ENCODE measurements at regions not wholly inside any gene's neighbourhood (a gene's known extent, or its start where the extent isn't known, plus 50 kb on each side); places are given as distances from the start of the nearest gene placed in this dataset.
"Not testable (repeated sequence)": the region's sequence is repeated elsewhere in the genome, so short reads cannot be mapped to it uniquely, and the experiment has no call there.

DNA sequence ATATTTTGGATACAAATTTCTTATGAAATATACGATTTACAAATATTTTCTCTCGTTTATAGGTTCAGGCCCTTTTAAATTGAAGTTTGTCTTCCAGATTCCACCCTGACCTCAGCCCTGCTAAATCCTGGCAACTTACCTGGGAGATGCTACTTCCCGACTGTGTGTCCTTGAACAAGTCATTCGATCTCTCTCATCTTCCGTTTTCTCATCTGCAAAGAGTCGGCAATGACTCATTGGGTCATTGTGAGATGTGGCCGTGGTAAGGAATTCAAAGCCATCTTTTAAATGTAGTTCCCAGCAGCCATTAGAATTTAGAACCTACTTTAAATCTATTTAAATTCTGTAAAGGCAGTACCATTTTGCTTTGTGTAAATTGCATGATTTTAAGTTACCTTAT lies 72.5 kb downstream of the LHX2 start:
- no peak for DNase-seq

DNA sequence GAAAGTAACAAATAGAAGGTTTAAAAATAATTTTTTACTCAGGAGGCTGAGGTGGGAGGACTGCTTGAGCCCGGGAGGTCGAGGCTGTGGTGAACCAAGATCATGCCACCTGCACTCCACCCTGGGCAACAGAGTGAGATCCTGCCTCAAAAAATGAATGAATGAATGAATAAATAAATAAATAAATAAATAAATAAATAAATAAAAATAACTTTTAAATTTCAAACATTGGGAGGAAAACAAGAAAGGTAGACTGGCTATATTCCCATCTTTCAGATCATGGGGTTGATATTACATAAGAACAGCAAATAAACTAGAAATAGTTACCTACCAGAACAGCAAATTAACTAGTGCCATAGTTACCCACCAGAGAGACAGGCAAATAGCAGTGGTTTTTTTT lies 75.7 kb downstream of the LHX2 start:
- no peak for DNase-seq

DNA sequence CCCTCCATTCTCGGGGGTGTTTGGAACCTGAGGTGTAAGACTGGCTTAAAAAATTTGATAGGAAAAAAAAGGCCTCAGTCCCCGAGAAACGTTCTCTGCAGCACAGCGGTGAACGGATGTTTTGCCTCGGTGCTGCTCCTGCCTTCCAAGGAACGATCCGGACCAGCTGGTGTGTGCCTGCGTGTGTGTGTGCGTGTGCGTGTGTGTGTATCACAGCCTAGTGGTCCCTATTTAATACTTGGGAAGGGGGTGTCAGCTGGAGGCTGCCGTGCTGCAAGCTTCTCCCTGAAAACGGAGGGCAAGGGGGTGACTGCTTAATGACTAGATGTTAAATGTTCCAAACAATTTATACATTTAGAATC lies 76.9 kb downstream of the LHX2 start:
- peak in 1 of 51 donors; percentile 46 for DNase-seq

DNA sequence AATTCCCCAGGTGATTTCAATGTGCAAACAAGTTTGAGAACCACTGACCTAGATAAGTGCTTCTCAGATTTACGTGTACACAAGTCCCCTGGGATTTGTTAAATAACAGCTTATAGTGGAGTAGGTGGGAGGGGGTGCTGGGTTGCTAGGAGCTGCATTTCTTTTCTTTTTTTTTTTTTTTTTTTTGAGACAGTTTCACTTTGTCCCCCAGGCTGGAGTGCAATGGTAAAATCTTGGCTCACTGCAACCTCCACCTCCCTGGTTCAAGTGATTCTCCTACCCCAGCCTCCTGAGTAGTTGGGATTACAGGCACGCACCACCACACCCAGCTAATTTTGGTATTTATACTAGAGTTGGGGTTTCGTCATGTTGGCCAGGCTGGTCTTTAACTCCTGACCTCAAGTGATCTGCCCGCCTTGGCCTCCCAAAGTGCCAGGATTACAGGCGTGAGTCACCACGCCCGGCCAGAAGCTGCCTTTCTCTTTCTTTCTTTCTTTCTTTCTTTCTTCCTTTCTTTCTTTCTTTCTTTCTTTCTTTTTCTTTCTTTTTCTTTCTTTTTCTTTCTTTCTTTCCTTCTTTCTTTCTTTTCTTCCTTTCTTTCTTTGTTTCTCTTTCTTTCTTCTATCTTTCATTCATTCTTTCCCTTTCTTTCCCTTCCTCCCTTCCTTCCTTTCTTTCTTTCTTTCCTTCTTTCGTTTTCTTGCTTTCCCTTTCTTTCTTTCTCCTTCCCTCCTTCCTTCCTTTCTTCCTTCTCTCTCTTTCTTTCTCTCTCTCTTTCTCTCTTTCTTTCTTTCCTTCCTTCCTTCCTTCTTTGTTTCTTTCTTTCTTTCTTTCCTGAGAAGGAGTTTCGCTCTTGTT lies 78.3 kb downstream of the LHX2 start:
- DNase-seq, result not testable (repeated sequence)

DNA sequence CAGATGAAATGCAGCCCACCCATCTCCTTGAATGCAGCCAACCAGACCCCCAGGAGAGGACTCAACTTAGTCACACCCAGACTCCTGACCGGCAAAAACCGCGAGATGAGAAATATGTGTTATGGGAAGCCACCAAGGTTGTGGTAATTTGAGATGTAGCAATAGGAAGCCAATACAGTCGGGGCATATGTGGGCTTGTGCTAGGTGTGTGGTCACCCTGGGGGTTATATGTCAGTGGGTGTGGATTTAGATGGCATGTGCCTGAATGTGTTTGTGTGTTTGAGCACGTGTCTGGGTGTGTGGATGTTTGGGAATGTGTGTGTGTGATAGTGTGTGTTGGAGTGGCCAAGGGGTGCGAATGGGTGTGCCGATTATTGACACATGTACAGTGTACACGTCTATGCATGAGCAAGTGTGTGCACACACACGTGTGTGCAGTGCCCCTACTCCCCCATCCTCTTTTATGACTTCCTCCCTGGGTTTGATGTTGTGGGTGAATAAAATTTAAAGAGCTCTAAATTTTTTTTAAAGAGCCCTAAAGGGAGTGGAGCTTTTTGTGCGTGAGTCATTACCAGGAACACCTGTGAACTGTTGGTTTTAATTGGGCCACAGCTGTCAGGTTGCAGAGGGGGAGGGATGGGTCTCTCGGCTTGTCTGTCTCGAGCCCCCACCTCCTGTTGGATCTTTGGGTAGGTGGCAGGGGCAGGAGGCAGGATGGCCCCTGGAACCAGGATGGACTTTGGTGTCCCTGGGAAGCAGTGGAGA lies 86.8 kb downstream of the LHX2 start:
- DNase-seq, result no peak

DNA sequence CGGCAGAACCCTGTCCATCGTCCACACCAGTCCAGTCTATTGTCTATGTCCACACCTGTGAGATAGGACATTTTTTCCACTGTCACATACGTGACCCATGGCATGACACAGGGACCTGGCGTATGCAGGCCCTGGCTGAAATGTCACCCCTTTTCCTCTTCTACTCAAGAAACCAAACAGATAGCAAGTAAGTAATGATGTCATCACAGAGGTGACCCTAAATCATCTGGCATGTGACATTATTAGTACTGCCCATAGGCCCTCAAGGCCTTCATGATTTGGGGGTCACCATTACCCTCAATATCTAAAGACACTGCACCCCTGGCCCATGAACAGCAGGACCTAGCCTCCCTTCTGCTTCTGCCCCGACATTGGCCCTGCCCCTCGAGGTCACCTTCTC lies 88.3 kb downstream of the LHX2 start:
- no peak for DNase-seq

DNA sequence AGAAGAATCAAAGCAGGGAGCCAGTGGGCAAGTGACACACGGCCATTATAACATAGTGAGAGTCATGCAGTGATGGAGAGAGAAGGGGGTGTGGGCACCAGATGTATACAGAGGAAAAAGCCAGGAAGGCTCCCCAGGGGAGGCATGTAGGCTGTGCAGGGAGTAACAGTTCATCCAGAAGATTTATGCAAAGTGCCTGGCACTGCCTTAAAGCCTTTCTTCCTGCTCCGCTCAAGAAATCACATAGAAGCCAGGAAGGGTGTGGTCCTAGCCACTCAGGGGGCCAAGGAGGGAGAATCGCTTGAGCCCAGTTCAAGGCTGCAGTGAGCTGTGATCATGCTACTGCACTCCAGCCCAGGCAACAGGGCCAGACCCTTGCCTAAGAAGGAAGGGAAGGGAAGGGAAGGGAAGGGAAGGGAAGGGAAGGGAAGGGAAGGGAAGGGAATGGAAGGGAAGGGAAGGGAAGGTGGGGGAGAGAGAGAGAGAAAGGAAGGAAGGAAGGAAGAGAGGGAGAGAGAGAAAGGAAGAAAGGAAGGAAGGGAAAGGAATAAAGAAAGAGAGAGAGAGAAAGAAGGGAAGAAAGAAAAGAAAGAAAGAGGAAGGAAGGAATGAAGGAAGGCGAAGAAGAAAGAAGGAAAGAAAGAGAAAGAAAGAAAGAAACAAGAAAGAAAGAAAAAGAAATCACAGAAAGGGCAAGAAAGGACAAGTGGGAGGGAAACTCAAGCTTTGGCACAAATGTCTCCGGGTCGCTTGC lies 89.8 kb downstream of the LHX2 start:
- DNase-seq, result no peak

DNA sequence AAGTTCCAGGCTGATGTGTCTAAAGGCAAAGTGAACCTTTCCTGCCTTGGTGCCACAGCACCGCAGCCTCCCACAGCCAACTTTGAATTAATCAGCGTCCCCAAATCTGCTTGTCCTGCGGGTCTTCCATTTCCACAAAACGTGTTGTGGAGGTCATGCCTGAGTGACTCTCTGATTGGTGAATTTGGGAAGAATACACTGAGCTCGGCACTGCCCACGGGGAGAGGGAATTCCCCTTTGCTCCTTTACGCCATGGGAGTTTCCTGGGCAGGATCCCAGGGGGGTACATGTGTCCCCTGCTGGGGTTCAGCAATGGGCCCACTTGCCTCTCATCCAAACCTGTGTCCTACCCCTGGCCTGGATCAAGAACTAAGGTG lies 90.4 kb downstream of the LHX2 start:
- DNase-seq, result no peak

DNA sequence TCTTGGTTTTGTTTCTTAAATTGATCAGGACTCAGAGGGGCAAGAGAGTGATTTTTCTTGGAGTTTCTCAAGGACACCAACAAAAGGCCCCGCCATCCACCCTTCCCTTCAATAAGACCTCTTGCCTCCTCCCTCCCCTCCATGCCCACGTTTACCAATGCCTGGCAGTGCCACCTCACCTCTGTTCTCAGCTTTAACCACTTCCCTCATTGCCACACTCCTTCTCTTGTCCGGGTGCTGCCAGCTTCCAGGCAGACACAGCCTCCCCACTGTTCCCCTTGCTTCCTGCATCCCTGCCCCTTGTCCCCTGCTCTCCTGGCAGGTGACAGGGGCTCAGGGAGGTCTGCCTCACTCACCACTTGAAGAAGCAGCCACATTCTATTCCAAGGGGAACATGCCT lies 90.8 kb downstream of the LHX2 start:
- DNase-seq, result no peak

DNA sequence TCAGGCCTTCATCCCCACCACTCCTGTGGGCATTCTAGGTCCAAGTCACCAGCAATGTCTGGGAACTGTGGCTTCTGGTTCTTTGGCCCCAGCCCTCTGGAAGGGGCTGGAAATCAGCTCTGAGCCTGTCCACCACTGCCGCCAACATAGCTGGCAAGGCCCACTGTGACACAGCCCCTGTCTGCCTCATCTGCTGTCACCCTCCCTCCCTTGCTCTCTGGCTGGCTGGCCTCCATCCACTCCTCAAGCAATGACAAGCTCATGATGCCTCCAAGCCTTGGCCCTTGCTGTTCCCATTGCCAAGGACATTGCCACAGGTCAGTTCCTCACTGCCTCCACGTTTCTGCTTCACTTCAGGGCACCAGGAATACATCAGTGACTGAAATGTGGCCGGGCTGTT lies 93.7 kb downstream of the LHX2 start:
- no peak for DNase-seq

DNA sequence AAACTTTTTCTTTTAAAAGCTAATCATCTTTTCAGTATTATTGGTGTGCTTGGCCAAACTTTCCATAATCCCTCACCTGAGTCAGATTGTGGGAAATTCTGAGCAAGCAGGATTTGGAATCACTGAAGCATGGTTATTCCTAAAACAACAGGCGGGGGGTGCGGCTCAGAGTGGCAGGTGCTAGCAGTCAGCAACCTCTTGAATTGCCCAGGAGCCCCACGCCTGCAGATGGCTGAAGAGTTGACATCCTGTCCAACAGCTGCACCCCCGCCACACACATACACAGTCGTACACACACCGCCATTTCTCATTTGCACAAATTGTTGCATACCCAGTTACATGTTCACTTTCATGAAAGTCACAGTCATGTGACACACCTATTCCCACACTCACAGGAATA lies 96.6 kb downstream of the LHX2 start:
- DNase-seq, result no peak

DNA sequence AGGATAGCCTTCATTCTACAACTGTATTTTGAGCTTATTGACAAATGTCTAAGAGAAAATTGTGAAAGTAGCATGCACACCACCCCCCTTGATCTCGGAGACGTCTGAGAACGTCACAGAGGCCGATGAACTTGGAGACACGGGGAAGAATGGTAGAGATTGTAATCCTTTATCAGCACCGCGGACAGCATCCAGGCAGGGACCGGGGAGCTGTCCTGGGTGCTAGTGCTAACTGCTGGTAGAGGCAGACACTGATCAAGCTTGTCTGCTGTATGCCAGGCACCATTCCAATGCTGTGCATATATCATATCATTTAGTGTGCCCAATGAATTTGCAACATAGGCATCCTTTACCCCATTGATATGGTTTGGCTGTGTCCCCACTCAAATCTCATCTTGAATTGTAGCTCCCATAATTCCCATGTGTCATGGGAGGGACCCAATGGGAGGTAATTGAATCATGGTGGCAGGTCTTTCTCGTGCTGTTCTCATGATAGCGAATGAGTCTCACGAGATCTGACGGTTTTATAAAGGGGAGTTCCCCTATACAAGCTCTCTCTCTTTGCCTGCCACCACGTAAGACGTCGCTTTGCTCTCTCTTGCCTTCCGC lies 98.8 kb downstream of the LHX2 start:
- DNase-seq, result peak in 25 of 51 donors; percentile 0 to 53 (median 11)

DNA sequence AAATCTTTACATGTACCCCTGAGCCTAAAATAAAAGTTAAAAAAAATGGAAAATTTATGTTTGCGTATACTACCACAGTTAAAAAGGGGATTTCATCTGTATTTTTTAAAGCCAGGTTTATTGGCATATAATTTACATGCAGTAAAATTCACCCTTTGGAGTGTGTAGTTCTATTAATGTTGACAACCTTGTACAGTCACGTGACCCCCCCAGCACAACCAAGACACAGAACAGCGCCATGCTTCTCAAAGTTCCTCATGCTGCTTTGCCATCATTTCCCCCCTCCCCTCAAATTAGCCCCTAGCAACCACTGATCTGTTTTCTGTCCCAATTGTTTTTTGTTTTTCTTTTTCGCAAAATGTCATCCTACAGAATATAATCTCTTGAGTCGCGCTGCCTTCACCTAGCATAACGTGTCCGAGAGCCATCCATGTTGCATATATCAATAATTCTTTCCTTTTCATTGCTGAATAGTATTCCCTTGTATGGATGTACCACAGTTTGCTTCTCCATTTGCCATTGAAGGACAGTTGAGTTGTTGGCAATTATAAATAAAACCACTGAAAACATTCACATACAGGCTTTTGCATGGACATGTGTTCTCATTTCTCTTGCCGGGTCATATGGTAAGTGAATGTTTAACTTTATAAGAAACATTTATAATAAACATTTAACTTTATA lies 105.3 kb downstream of the LHX2 start:
- DNase-seq, result no peak

DNA sequence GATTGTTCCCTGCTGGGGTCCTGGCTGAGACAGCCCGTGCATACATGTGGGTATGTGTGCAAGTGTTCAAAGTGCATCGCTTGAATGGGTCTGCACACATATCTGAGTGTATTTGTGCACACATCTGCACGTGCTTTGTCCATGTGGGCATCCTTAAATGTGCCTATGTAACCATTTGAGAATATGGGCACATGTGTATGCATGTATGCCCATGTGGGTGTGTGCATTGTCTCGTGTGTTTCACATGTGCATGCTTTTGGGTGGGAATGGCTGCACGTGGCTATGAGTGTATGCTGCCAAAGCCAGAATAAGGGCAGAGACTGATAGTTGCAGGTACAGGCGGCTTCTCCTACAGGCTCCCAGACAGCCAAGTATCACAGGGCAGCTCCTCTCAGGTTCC lies 107.3 kb downstream of the LHX2 start:
- DNase-seq, result no peak

DNA sequence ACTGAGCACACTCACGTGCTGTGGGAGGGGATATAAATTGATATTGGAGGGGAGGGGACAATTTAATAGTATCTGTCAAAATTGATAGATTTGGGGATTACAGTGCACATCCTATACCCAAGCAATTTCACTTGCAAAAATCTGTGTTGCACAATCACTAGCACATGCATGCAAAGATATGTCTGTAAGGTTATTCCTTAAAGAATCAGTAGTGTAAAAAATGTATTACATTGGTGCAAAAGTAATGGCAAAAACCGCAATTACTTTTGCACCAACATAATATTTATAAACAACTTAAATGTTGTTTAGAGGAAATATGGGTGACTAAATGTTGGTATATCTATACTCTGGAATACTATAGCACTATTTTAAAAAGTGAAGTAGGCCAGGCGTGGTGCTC lies 108.7 kb downstream of the LHX2 start:
- no peak for DNase-seq

DNA sequence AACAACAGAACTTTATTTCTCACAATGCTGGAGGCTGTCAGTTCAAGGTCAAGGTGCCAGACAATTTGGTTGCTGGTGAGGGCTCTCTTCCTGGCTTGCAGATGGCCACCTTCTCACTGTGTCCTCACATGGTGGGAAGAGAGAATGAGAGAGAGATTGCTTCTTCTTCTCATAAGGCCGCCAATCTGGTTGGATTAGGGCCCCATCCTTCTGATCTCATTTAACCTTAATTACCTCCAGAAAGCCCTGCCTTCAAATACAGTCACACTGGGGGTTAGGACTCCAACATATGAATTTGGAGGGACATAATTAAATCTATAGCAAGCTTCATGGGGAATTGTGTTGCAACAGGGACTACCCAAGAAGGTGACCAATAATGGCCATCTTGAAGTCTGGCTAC lies 110.2 kb downstream of the LHX2 start:
- no peak for DNase-seq

DNA sequence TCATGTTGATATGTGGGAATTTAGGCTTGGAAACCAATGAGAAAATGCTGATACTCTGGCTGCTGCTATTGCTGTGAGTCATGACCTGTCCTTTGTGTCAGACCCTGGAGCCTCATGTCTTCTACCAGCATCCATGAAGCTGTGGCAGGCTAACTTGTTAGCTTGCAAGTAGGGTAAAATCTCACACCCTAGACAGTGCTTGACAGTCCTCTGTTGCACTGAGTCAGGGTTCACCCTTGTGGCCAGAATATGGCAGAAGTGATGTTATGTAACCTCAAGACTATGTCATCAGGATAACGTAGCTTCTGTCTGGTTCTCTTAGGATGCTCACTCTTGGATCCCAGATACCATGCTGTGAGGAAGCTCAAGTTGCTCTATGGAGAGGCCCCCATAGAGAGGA lies 110.8 kb downstream of the LHX2 start:
- no peak for DNase-seq

DNA sequence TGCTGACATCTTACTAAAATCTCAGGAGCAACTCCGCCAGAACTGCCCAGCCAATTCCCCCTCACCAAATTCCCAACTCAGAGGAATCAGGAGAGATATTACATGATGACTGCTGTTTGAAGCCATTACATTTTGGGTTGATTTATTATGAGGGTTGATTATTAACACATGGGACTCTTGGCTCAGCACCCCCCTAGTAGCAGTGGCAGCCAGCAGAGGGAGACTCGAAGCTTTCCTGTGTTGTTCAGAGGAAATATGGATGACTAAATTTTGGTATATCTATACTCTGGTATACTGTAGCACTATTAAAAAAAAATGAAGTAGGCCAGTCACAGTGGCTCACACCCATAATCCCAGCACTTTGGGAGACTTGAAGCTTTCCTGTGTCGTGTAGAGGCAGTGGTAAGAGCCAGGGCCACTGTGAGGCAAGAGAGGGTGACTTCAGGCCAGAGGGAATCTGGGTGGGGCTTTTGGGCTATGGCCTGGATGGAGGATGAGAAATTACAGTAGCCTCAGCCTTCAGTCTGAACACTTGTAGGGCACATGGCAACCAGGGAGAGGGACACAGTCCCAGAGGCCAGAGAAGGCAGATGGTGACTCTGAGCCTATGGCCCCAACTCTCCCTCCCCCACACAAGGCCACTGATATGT lies 111.4 kb downstream of the LHX2 start:
- no peak for DNase-seq

DNA sequence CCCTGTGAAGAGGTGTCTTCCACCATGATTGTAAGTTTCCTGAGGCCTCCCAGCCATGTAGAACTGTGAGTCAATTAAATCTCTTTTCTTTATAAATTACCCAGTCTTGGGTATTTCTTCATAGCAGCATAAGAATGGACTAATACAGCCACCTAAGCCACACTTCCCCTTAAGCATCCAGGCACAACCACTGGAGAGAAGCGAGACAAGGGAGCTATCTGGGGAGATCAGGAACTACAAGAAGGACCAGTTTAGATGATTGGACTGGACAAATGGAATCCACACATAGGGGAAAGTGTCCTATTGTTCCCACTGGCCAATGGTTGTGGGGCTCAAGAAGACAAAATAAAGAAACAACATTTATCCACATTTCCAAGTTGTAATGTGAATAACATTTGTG lies 112.1 kb downstream of the LHX2 start:
- DNase-seq, result not testable (repeated sequence)

DNA sequence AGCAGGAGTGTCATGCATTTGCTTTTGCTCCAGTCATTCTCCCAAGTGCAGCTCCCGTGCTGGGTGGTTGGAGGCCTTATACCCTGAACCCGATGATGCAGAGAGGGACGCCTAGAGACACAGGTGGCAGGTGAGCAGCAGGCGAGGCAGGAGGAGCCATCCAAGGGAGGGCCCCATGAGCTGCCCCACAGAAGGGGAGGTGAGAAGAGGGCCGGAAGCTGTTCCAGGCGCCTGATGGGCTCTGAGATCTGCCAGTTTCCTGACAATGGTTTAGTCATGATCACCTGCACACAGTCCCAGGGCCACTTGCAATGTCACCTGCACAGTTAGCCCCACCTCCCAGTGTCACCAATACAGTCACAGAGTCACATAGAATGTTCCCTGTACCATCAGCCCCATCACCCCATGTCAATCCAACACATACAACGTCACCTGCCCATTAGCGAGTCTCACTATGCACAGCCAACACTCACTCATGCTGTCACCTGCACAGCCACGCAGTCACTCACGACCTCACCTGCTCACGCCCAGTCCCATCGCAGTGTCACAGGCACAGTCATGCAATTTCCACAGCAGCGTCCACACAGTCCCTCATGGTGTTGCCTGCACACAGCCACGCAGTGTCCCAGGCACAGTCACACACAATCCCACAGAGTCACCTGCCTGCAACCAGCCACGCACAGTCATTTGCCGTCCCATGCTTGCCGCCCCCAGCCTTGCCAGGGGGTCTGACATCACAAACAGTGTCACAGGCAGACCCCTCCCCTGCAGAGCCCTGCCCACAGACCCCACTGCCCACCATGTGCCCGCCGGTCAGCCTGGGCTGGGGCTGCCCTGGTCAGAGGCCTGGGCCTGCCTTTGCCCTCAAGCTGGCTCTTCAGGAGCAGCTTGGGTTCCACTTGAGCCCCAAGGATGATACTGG lies 113.4 kb downstream of the LHX2 start:
- no peak for DNase-seq
